Right lung (tissue), 2 donors: ENCODE measurements at regions not wholly inside any gene's neighbourhood (a gene's known extent, or its start where the extent isn't known, plus 50 kb on each side); places are given as distances from the start of the nearest gene placed in this dataset.
"Not testable (repeated sequence)": the region's sequence is repeated elsewhere in the genome, so short reads cannot be mapped to it uniquely, and the experiment has no call there.

Experiments
- DNase-seq, 2 donors: peaks; one replicate each; pipeline ENCODE4 v3.0.0-alpha.2; 2013

DNA sequence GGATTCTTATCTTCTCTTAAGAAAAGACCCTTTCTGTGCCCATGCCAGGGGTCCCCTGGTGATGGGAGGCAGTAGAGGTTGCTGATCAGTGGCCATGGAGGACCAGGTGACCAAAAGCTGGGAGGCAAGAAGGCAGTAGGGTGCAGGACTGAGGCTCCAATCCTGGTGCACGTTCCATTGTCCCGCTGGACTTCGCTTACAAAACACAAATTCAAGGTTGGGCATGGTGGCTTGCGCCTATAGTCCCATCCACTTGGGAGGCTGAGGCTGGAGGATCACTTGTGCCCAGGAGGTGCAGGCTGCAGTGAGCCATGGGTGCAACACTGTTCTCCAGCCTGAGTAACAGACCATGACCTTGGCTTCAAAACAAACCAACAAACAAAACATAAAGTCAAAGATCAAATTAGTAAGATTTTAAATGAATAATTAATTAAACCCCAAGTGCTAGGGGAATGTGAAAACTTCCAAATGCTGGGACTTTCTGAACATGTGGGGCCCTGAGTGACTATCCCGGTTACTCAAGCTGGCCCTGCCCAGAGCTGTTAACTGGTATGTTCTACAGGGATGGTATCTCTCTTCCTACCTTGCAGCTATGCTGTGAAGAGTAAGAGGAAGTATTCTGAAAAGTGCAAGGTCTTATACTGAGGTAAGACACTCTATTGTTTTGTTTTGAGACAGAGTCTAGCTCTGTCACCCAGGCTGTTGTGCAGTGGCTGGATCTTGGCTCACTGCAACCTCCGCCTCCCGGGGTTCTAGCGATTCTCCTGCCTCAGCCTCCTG, 97.6 kb downstream of the LYZL2 start:
- DNase-seq: no peak

- no peak for DNase-seq
Measured at GRCh38 chr10:30529373-30529998, 95.5 kb downstream of the MAP3K8 start.

DNA sequence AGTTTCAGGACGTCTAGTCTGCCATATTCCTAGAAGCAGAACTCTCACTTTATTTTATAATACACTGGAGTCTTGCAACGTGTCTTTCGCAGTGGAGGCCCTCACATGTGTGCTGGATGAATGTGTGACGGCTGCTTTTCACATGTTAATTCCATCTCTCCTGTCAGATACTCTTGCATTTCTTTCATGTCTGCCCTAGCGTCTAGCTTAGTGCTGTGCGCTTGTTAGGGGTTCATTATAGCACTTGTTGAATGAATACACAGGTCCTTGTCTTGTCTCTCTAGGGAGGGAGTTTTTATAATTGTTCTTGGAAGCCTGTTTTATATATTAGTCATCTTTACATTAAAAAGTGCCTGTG, 94.4 kb downstream of the MAP3K8 start:
- DNase-seq: no peak

- no peak for DNase-seq
Measured at GRCh38 chr10:30527623-30528428, 93.8 kb downstream of the MAP3K8 start.

GRCh38 chr10:30522661-30523078, 88.7 kb downstream of the MAP3K8 start:
- DNase-seq: not testable (repeated sequence)

DNA sequence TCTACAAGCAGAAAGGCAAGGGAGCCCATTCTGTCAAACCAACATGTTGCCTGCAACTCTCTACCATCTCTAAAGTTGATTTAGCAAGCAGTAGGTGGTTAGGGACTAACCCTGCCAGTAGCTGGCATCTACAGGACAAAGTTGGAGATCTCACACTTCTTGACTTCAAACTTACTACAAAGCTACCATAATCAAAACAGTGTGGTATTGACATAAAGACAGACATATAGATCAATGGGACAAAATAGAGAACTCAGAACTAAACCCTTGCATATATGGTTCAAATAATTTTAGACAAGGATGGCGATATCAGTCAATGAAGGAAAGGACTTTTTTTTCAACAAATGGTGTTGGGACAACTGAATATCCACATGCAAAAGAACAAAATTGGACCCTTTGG, 84.9 kb downstream of the MAP3K8 start:
- DNase-seq: no peak
